HG03045 (cell line): ENCODE measurements at regions not wholly inside any gene's neighbourhood (a gene's known extent, or its start where the extent isn't known, plus 50 kb on each side); places are given as distances from the start of the nearest gene placed in this dataset.
A peak's percentile ranks its signal among the peaks of the same experiment; 100 is the strongest.
"Not testable (repeated sequence)": the region's sequence is repeated elsewhere in the genome, so short reads cannot be mapped to it uniquely, and the experiment has no call there.

Experiments used
- ATAC-seq: cut with Tn5 transposase; IDR thresholded peaks from one replicate; pipeline ENCODE4 v1.9.1; 2021; ENCODE audit warnings: mild to moderate bottlenecking, moderate library complexity; ENCODE audit not compliant: unreplicated experiment

DNA sequence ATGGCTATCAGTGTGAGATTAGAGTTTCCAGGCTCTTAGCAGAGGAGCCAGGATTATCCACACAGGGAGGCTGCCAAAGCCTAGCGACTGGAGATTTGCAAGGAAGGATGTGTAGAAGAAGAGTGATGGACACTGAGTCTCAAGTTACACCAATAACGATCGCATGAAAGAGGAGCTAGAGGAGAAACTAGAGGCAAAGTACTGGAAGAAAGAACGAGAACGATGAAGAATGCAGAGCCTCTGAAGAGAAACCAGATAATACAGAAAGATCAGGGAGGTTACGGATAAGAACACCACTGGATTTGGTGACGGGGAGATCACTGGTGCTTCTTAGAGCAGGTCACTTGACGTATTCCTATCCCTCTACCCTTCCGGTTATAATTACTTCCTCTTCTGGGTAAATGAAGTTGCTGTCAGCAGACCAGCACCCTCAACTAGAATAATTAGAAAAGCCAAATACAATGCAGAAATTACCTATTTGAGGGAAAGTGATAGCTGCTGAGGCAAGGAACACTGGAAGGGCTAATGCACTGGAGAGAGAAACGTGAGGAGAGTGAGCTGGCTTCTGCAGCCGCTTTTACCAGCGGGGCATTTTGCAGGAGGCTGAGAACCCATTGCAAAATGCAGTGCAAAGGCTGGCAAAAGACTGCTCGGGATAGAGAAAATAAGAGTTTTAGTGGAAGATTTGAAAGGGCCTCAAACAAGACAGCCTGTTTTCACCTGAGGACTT, 93.1 kb upstream of the HIF1A start:
- no peak for ATAC-seq

DNA sequence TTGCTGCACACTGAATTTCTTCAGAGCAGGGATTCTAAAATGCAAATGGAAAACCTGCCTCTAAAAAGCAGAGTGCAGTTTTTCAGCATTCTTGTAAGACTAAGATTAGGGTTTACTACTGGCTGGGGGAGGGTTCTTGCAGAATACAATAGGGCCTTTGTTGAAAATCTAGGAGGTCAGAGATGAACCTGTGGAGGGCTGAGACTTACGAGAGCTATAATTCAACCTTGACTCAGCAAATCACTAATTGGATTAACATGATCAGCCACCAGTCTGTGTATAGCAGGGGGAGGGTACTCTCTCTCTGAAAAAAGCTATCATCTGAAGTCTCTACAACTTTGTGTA, 92.6 kb upstream of the HIF1A start:
- no peak for ATAC-seq

DNA sequence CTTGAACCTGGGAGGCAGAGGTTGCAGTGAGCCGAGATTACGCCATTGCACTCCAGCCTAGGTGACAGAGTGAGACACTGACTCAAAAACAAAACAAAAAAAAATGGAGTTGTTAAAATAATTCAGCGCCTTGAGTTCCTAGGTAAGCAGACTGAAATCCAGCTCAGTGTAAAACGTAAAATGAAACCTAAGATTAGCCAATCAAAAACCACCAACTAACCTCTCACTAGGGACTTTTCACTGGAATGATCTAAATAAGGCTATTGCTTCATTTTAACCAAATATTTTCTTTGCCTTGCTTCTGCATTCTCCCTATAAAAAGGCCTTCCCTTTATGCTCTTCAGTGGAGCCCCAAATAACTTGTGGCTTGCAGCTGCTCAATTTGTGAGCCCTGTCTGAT, 91.6 kb upstream of the HIF1A start:
- no peak for ATAC-seq

DNA sequence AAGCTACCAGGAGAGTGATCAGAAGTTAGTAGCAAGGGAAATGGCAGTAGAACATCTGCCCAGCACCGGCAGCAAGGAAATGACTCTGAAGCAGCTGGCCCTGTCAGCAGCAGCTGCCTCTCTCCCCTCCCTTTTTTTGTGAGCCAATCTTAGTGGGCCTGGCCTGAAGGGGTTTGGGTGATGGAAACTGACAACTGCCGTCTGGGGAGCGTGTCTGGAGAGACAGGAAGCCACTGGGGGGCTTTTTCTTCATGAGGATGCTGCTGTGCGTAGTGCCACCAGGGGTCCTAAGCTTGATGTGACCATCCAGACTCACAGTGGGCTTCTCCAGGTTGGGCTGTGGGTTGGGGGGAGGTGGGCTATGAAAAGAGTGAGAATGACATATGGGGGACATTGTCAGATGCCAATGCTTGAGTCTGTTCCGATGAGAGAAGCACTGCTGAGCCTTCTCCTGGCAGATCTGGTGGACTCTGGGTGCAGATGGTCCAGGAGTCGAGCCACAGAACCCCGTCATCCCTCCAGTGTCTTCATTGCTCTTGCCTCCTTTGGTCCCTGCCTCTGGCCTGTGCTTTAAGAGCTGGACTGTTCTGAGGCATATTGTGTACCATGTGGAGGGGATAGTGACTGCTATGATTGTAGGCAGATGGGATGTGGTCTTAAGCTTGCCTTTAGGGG, 87.6 kb upstream of the HIF1A start:
- no peak for ATAC-seq

DNA sequence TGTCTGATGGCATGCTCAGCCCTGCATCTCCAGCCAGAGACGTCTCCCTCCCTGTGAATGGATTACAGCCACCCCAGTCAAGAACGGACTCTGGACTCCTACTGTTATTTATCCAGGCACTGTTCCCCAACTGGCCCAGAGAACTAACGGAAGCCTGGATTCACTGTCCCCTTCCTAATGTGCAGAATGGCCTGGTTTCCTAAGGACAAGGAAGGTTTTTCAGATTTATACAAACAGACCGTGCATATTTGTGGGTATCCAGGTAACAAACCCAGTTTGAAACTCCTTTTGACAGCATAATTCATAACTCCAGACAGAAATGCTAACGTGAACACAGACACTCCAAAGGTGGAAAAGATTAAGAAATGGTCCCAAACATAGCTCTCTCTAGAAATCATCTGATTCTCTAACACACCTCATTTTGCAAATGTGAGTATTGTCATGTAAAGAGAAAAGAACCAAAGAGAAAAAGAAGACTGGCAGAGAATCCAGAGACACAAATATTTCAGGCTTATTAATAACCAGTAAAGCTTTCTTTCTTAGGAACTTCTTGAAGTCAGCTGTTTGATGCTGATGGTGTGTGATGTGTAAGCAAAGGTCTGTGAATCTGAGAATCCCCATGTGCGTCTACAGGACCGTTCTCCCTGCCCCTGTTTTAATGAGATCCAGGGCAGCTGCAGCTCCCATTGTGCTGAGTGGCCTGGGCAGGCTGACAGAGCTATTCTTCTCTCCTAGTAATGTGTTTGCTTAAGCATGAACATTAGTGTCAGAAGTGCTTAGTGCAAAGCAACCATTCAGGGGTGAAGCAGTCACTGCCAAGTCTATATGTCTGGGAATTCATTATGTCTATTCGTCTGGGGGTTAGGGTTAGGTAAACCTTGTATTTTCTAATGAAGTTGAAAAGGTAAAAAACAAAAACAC, 86.8 kb upstream of the HIF1A start:
- ATAC-seq: no peak

DNA sequence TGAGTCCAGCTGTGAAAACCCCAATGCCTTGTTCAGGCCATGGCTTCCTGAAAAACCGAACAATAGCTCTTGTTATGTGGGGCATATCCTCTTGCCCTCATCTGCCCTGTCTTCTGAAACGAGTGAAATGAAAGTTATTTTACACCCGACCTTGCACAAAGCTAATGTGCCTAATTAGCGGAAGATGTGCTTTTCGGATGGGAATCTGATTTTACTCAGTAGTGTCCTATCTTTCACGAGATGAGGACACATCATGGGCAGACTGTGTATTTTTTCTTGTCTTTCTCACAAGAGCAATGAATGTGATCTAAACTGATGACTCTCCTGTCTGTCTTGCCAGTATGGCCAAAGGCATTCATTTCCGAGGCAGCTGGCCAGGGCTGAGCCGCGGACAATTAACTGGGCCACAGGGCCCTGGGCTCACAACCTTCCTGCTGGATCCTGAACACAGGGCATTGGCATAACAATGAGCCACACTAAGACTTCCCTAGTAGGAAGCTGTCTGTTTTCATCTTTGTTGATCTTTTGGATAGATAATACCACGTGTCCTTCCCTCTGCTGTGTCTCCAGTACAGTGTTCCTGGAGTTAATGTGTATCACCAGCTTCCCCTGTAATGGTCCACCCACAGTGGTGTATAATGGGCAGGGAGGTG, 86.0 kb upstream of the HIF1A start:
- no peak for ATAC-seq

DNA sequence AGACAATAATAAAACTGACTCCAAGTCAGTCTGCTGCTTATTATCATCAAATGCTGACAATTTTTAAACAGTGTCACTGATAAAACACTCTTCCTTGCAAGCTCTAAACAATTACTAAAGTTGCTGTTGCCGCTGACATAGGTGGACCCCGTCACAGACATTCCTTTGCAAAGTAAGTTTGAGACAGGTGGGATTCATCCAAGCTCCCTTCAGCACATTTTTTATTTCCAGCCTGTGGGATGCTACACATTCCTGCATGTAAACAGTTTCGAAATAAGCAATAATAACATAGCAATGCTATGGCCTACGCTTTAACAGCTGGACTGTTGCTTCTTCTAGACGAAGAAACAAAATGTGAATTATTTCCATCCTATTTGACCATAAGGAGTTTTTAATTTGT, 85.4 kb upstream of the HIF1A start:
- ATAC-seq: no peak

DNA sequence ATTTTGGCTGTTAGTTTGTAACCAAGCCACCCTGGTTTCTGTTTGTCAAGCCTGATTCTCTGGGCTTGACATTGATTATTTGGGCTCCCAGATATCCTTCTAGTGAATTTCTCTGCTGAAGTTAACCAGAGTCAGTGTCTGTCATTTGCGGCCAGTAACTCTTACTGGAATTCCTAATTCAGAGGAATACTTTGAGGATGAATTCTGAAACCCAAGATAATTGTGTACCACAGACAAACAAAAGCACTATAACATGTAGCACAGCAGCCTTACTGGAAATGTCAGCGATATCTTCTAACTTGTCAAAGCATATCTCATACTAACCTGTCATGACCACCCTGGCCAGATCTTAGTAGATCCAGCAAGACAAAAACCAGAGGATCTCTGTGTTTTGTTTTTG, 84.4 kb upstream of the HIF1A start:
- ATAC-seq: no peak

DNA sequence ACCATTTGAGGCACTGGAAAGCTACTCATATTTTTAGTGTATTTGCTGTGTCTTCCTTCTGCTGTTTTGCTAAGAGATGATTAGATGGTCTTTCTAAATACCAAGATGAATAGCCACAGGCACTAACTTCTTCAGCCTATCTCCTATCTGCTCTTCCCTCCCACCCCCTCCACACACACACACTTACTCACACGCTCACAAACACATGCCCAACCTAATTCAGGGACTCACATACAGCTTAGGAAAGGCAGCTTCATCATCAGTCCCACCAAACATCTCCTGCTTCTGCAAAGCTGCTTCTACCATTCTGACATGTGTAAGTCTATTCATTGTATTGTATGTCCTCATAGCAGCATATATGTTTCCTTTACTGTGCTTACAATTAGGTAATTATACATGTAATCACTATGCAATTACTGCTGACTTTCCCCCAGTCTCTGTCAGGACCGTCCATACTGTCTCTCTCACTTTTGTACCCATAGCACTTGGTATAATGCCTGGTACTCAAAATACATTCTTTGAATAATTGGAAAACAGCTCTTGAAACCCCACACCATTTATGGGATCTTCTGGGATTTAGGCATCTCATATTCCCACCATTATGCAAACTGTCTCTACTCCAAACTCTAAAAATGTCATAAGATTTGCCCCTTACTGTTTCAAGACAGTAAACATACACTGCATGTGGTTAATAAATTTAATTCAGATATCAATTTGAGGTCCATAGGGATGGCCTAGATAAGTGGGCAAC, 83.3 kb upstream of the HIF1A start:
- ATAC-seq: no peak

DNA sequence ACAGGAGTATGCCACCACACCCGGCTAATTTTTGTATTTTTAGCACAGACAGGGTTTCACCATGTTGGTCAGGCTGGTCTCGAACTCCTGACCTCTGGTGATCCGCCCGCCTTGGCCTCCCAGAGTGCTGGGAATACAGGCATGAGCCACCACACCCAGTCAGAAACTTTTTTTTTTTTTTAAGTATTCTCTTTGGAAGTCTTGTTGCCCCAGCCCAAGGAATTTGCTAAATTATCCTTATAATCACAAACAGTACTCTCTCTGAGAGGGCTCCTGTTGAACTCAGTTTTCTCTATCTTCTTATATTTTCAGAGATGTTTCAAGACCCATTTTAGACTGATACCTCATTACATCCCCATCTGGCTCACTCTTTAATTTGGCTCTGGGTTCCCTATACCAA, 82.3 kb upstream of the HIF1A start:
- not testable (repeated sequence) for ATAC-seq

DNA sequence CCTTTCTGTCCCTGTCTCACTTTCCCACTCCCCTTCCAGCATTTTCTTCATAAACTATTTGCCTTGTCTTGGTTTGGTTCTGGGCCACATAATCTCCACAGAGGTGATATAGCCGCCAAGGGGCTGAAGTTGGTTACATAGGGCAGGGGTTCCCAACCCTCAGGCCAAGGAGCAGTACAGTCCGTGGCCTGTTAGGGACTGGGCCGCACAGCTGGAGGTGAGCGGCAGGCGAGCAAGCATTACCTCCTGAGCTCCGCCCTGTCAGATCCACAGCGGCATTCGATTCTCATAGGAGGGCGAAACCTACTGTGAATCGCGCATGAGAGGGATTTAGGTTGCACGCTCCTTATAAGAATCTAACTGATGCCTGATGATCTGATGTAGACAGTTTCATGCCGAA, 80.6 kb upstream of the HIF1A start:
- no peak for ATAC-seq

DNA sequence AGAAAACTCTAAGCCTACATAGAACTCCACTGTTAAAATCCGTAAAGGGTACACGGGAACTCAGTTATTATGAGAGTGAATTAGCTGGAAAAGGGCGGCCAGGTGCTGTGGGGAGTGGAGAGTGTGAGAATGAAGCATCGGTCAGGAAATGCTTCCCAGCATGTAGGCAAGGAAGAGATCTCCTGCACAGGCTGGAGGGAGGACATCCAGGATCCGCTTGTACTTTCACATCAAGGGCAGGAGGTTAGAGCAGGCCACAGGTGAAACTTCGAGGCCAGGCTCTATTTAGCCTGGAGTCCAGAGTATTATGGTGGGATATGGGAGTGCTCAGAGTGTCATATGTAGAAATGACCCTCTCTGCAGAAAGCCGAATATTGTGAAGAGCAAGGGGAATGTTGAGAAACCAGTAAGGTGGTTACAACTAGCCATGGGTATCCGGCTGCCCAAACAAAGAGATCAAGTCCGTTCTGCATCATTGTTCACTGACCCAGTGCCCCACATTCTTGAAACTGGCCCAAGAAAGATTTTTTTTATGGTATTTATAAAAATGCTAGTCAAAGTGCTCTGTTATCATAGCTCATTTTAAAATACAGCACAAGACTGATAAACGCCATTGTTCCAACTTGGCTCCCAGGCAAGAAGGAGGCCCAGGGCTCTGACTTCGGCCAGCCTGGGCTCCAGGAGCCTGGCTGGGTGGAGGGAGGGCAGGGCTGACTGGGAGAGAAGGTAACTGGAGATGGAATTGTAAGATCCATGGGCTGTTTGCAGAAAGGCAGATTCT, 79.4 kb upstream of the HIF1A start:
- no peak for ATAC-seq

DNA sequence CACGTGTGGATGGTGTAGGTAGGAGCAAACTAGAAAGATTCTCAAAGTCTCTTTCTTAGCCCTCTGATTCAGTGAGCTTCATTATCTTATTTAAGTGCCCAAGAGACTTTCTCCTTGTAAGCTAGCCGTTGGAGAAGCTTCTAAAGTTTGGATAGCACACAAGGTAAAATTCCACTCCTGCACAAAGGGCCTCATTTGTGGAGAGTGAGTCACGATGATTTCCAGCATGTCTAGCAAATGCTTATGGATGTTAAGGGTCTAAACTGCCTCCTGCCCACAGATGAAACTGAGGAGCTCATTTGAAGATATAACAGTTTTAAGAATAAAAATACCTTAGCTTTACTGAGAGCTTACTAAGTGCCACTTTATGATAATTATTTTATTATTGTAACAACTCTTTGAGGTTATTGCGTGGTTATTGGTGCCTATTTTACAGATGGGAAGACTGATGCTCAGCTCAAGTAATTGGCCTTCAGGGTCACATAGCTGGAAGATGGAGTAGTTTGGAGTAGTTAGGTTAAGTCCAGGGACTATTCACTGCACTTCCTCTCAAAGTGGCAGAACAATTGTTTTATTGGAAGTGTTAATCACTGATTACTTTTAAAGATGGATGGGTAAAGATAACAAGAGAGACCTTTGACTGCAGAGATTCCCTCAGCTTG, 78.7 kb upstream of the HIF1A start:
- no peak for ATAC-seq

DNA sequence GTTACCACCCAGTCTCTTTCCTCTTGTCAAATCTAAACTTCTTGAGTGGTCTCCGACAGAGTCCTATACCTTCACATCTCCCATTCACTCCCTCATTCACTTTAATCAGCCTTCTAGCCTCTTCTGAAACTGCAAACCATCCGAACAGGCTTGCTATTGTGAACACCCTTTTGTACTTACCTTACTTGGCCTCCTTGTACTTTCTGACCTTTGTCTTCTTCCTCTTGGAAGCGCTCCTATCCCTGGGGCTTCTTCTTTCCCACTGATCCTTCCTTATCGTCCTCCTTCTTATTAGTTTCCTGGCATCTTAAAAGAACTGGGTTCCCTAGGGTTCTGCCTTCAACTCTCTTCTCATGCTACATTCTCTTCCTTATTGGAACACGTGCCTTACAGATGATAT, 76.9 kb upstream of the HIF1A start:
- no peak for ATAC-seq

DNA sequence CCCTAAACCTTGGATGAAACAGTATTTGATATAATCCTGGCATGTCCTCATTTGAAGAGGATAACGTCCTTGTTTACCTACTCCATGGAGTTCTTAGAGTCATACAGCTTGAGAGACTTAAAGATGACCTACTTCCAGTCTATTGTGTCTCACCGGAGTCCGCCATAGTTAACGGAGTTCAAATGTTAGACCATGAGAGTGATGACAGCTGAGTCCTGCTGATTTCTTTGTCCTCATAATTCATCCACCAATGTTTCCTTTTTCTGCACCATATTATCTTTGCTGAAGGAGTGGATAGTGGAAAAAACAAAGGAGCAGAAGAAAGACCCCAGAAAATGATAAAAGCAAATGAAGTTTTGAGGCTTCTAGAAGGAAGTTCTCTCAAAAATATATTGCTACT, 75.8 kb upstream of the HIF1A start:
- ATAC-seq: no peak

DNA sequence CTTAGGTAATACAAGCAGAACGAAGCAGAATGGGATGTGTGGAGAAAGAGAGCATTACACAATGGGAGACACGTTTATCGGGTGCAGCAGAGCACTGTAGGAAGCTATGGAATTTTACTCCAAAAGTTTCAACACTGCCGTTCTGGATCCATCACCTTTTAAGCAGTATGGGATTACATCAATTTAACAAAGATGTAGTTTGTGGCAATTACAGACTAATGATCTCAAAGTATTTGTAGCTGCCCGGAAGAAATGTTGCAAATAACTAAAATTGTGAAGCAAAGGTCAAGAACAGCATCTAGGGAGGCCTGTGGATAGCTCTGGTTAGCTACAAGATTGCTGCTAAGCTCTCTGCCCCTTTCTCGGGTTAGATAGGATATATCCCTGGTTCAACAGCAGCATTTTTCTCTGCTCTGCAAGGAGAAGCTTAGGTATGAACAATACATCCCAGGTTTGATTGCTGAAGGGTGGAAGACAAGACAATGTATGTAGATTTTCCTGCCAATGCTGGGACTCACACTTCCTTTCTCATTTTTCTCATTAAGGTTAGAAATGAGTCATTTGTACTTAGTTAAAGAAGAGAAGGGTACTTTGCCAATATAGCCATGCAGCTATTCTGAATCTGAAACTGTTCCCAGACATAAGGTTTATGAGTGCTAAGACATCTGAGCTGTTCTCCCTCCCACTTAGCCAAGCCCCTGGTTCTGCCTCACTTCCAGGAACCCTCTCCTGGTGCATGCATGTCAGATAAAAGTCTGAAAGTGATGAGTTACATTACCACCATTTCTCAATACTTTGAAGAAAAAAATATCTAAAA, 75.0 kb upstream of the HIF1A start:
- peak; percentile 73 for ATAC-seq

DNA sequence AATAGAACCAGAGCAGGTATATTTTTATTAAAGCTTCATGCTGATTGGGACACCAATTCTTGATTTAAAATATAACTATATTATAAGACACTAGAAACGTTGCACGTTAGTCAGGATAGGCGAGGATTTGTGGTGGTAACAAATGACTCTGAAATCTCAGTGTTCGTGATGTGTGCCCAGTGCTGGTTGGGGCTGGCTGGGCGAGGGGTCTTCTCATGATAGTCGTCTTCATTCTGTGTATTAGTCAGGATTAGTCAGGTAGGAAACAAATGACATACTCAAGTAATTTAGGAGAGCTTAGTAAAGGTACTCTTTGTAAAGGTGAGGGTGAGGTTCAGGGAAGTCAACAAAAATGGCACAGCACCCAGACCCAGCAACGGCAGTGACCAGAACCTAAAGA, 73.9 kb upstream of the HIF1A start:
- no peak for ATAC-seq

DNA sequence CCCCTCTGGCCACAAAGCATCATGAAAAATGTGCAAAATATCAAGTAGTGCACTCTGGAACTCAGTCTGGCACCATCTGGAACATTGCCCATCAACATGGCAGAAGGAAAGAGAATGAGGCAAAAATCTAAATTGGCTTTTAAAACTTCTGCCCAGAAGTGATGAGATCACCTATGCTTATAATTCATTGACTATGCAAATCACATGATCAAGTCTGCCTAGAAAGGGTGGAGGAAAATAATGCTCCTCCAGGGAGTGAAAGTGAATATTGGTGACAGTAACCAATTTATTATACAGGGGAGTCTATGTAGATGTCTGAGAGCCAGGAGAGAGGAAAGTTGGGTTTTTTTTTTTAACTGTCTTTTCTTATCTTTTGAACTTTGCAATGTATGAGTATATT, 73.3 kb upstream of the HIF1A start:
- no peak for ATAC-seq

DNA sequence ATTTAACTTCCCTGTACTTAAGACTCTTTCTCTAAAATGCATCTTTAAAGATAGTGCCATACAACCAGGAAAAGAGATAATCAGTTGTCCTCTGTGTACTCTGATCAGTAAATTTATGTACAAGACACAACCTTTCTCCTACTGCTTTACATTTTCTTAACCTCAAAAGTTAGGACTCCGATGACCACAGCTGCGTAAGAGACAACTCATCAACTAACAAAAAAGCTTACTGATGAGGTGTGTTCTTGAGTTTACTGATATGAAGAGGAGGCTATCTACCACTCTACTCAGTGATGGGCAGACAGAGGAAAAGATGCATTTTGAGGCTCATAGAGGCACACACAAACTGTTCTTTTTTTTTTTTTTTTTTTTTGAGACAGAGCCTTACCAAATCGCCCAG, 71.4 kb upstream of the HIF1A start:
- no peak for ATAC-seq
